ENCODE measurements at regions not wholly inside any gene's neighbourhood (a gene's known extent, or its start where the extent isn't known, plus 50 kb on each side); places are given as distances from the start of the nearest gene placed in this dataset.

GRCh38 chr2:217181512-217181911 is 321.6 kb upstream of the TNP1 start (continued):
- TF ChIP-seq SP1 (IDR thresholded peaks at IDR 0.05; ENCODE audit: low read depth, low read length), result no peak
- no peak for TF ChIP-seq RELB (IDR thresholded peaks at IDR 0.05; ENCODE audit: low read depth)
- TF ChIP-seq POLR2A (IDR thresholded peaks at IDR 0.05; ENCODE audit: low read depth, low read length), result no peak
- TF ChIP-seq ATF7 (IDR thresholded peaks at IDR 0.05; ENCODE audit: low read depth), result no peak

- Histone ChIP-seq H3K9me3 (replicated peaks; ENCODE audit: control insufficient read depth, insufficient read depth, low read length) (no peaks in the 10 kb centered on the region; the same call in 2 of the 3 replicates), H3K9ac (ENCODE audit: control insufficient read depth, insufficient read depth, low read length) (no peak overlapping the region), H3K27me3 (replicated peaks in 1 of 2; ENCODE audit: control insufficient read depth in 2 of 2, insufficient read depth in 2 of 2, low read length in 1 of 2) (no peaks in the 10 kb centered on the region), H3K4me1 (ENCODE audit: control insufficient read depth, insufficient read depth, low read length) (no peaks in the 10 kb centered on the region), H3K4me3 (no peak overlapping the region), H2AFZ (ENCODE audit: control insufficient read depth, low read depth, low read length) (no peak overlapping the region), H4K20me1 (ENCODE audit: control insufficient read depth, insufficient read depth) (no peaks in the 10 kb centered on the region), H3K79me2 (ENCODE audit: control insufficient read depth, insufficient read depth, low read length) (no peaks in the 10 kb centered on the region), H3K4me2 (ENCODE audit: control insufficient read depth, insufficient read depth) (no peak overlapping the region), H3K36me3 (ENCODE audit: control insufficient read depth in 2 of 2, insufficient read depth in 2 of 2, low read length in 1 of 2) (no peaks in the 10 kb centered on the region), H3K27ac (ENCODE audit: control insufficient read depth, insufficient read depth) (no peak overlapping the region)
- WGBS (ENCODE audit: insufficient coverage, insufficient replicate concordance, low lambda C conversion rate, missing lambda C conversion rate), result 0% methylated on average over 2 of the region's 2 CpGs
- POLR2A ChIA-PET, result no interaction called here
- FAIRE-seq, result no peak
- no peak for ATAC-seq
- SMC1A ChIA-PET (ENCODE audit: uncharacterized antibody, unreplicated experiment), result interaction anchor here (1.2 kb wide), 1 partner anchor 17 kb away, joined by 3 read pairs; no protein-coding TSS in a partner anchor
- CTCF ChIA-PET, result no interaction called here
- intact Hi-C loops (cut with micrococcal nuclease; ENCODE audit: unreplicated experiment), result no loop called here
- DNase-seq (ENCODE audit: low read depth, low spot score), result no peak
- in situ Hi-C loops (cut with MboI), result no loop called here
- no TSS peak for BruUV-seq (replicated peaks)
- TF ChIP-seq FOXM1 (IDR thresholded peaks at IDR 0.05; ENCODE audit: low read depth, low read length), result no peak
- no peak for TF ChIP-seq ZNF207 (IDR thresholded peaks at IDR 0.05; ENCODE audit: borderline replicate concordance)
- TF ChIP-seq MTA3 (IDR thresholded peaks at IDR 0.05; ENCODE audit: borderline replicate concordance, low read length), result no peak
- TF ChIP-seq, protein P1, sequence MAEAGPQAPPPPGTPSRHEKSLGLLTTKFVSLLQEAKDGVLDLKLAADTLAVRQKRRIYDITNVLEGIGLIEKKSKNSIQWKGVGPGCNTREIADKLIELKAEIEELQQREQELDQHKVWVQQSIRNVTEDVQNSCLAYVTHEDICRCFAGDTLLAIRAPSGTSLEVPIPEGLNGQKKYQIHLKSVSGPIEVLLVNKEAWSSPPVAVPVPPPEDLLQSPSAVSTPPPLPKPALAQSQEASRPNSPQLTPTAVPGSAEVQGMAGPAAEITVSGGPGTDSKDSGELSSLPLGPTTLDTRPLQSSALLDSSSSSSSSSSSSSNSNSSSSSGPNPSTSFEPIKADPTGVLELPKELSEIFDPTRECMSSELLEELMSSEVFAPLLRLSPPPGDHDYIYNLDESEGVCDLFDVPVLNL (IDR thresholded peaks at IDR 0.05; ENCODE audit: low read depth, low read length), result no peak
- RAD21 ChIA-PET (ENCODE audit: unreplicated experiment), result no interaction called here
Measured at GRCh38 chr2:217179854-217180253, 320.0 kb upstream of the TNP1 start.

Data from GM12878 (cell line).